C4-2B (cell line): ENCODE measurements at regions not wholly inside any gene's neighbourhood (a gene's known extent, or its start where the extent isn't known, plus 50 kb on each side); places are given as distances from the start of the nearest gene placed in this dataset.
"Not testable (repeated sequence)": the region's sequence is repeated elsewhere in the genome, so short reads cannot be mapped to it uniquely, and the experiment has no call there.

Experiments used
- H3K27ac ChIP-seq: fragments of 450-650 bp; 2 replicates; pipeline ENCODE4 v1.5.1; 2017
- CTCF ChIP-seq: fragments of 450-650 bp; conservative IDR thresholded peaks from 2 replicates; pipeline ENCODE4 v1.5.1; 2017; ENCODE audit warnings: mild to moderate bottlenecking
- ZFX ChIP-seq: fragments of 450-650 bp; IDR thresholded peaks from 2 replicates; pipeline ENCODE4 v1.6.1; 2017

DNA sequence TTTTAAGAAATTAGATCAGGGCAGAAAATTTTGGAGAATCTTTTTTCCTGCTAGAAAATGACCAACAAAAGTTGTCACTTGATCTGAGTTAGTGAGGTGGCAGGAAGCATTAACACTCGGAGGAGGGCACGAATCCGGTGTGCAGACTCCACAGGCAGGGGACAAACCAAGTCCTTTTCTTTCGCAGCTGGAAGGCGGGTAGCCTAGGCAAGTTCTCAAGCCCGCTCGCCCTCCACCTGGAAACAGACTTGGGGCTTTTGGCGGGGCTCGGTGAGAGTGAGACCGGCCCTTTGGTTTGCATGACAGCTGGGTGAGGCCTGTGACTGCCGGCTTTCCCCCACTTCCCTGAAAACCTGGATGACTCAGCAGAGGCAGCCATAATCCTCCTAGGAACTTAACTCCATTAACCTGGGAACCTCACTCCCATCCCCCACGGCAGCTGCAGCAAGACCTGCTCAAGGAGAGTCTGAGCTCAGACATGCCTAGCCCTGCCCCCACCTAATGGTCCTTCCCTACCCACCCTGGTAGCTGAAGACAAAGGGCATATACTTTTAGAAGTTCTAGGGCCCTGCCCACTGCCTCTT lies 134.8 kb downstream of the MFSD1 start:
- no peak for TF ChIP-seq CTCF
- TF ChIP-seq ZFX = no peak

GRCh38 chr3:158950178-158950901 lies 148.5 kb downstream of the MFSD1 start:
- TF ChIP-seq CTCF (no peak), ZFX (no peak)

More for the DNA sequence above, 134.8 kb downstream of the MFSD1 start:
- no peak overlapping the region for H3K27ac ChIP-seq

GRCh38 chr3:158953131-158953530 lies 151.3 kb downstream of the MFSD1 start:
- H3K27ac ChIP-seq = no peak overlapping the region
- TF ChIP-seq ZFX = no peak
- TF ChIP-seq CTCF = no peak

More at GRCh38 chr3:158950178-158950901, 148.5 kb downstream of the MFSD1 start:
- no peak overlapping the region for H3K27ac ChIP-seq

- no peak overlapping the region for H3K27ac ChIP-seq
- TF ChIP-seq CTCF (no peak), ZFX (no peak)
Measured at GRCh38 chr3:158954420-158954819, 152.6 kb downstream of the MFSD1 start.

DNA sequence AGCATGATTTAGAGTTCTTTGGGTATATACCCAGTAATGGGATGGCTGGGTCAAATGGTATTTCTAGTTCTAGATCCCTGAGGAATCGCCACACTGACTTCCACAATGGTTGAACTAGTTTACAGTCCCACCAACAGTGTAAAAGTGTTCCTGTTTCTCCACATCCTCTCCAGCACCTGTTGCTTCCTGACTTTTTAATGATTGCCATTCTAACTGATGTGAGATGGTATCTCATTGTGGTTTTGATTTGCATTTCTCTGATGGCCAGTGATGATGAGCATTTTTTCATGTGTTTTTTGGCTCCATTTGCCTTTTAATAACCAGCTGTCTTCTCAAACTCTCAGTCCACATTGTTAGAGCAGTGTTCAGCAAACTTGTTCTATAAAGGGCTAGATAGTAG lies 155.9 kb downstream of the MFSD1 start:
- H3K27ac ChIP-seq = not testable (repeated sequence)

DNA sequence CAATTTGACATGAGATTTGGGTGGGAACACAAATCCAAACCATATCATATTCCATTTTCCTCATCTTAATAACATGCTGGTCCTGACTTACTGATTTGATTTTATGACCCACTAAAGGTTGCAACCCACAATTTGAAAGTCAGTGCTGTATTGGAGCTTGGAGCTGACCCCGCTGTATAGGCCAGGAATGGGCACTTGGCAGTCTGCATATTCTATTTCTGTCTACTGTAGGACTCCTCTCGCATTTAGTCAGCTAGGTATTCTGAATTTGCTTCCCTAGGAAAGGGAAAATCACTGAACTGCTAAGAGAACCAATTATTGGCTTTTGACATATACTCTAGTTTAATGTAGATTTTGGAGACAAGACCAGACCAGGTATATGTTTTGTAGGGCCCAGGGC lies 157.0 kb downstream of the MFSD1 start:
- no peak overlapping the region for H3K27ac ChIP-seq
- TF ChIP-seq CTCF = no peak
- no peak for TF ChIP-seq ZFX

GRCh38 chr3:158961471-158961870 lies 159.6 kb downstream of the MFSD1 start:
- no peak overlapping the region for H3K27ac ChIP-seq
- TF ChIP-seq ZFX = no peak
- no peak for TF ChIP-seq CTCF

GRCh38 chr3:158961911-158962310 lies 160.1 kb downstream of the MFSD1 start:
- H3K27ac ChIP-seq = no peak overlapping the region
- TF ChIP-seq CTCF (no peak), ZFX (no peak)
